ENCODE measurements at regions not wholly inside any gene's neighbourhood (a gene's known extent, or its start where the extent isn't known, plus 50 kb on each side); places are given as distances from the start of the nearest gene placed in this dataset.
A peak's percentile ranks its signal among the peaks of the same experiment; 100 is the strongest.
"Not testable (repeated sequence)": the region's sequence is repeated elsewhere in the genome, so short reads cannot be mapped to it uniquely, and the experiment has no call there.

DNA sequence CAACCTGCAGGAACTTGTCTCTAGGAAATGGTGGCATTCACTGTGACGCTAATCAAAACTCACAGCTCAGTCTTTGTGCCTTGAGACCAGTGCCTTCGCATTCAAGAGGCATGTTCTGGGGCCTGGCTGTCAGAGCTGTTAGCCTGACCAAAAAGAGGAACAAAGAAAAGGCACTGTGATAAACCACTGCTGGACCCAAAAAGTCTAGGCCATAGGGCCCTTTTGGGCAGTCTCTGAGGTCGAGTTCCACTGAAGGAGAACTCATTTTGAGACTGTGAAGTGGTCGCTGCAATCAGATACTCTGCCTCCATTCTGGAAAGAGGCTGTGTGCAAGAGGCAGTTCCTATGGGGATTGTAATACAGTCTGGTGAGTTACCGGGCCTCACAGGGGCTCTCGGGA, 149.0 kb downstream of the TSPY2 start:
- not testable (repeated sequence) for H3K27me3 ChIP-seq (ENCODE audit: insufficient read depth, low read length, poor library complexity); H3K79me2 ChIP-seq (ENCODE audit: insufficient read depth, low read length); ATAC-seq (ENCODE audit: insufficient read depth, low read depth); H3K4me1 ChIP-seq (ENCODE audit: insufficient read depth, low read length); H3K9me3 ChIP-seq (ENCODE audit: insufficient read depth, low read length, severe bottlenecking); H3K4me2 ChIP-seq (ENCODE audit: insufficient read depth, low read length); H3K4me3 ChIP-seq (ENCODE audit: low read depth in 1 of 2, low read length in 2 of 2); DNase-seq; H2AFZ ChIP-seq (ENCODE audit: low read depth, low read length); H3K27ac ChIP-seq (ENCODE audit: low read length); H4K20me1 ChIP-seq (ENCODE audit: insufficient read depth, low read length); H3K36me3 ChIP-seq (ENCODE audit: insufficient read depth, low read length); H3K9ac ChIP-seq (ENCODE audit: low read depth, low read length)

DNA sequence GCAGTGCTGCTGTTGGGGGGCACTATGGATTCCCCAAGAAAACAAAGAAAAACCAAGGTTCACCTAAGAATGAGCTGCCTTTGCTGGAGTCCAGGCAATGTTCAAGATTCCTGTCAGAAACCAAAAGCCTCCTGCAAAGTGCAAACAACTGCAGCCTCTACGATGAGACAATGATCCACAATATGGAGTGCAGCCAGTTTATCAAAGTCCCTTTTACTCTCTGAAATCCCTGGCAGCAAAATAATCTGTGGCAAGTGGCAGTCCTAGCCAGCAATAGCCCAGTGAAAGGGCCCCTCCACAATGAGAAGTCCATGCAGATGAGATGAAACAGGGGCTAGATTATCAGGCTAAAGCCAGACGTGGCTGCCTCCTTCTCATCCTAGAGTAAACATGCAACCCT, 155.8 kb downstream of the TSPY2 start:
- H3K4me1 ChIP-seq (ENCODE audit: insufficient read depth, low read length); H3K36me3 ChIP-seq (ENCODE audit: insufficient read depth, low read length); H3K9me3 ChIP-seq (ENCODE audit: insufficient read depth, low read length, severe bottlenecking); H3K27ac ChIP-seq (ENCODE audit: low read length); H3K79me2 ChIP-seq (ENCODE audit: insufficient read depth, low read length); H3K27me3 ChIP-seq (ENCODE audit: insufficient read depth, low read length, poor library complexity); H3K4me2 ChIP-seq (ENCODE audit: insufficient read depth, low read length); H3K9ac ChIP-seq (ENCODE audit: low read depth, low read length); H2AFZ ChIP-seq (ENCODE audit: low read depth, low read length); DNase-seq; H4K20me1 ChIP-seq (ENCODE audit: insufficient read depth, low read length); ATAC-seq (ENCODE audit: insufficient read depth, low read depth); H3K4me3 ChIP-seq (ENCODE audit: low read depth in 1 of 2, low read length in 2 of 2): not testable (repeated sequence)

- not testable (repeated sequence) for H3K36me3 ChIP-seq (ENCODE audit: insufficient read depth, low read length); H3K27me3 ChIP-seq (ENCODE audit: insufficient read depth, low read length, poor library complexity); H3K4me2 ChIP-seq (ENCODE audit: insufficient read depth, low read length); H2AFZ ChIP-seq (ENCODE audit: low read depth, low read length); H4K20me1 ChIP-seq (ENCODE audit: insufficient read depth, low read length); H3K9me3 ChIP-seq (ENCODE audit: insufficient read depth, low read length, severe bottlenecking); H3K79me2 ChIP-seq (ENCODE audit: insufficient read depth, low read length); H3K4me1 ChIP-seq (ENCODE audit: insufficient read depth, low read length); DNase-seq; H3K4me3 ChIP-seq (ENCODE audit: low read depth in 1 of 2, low read length in 2 of 2); H3K27ac ChIP-seq (ENCODE audit: low read length); H3K9ac ChIP-seq (ENCODE audit: low read depth, low read length)
- peak; percentile 87 for ATAC-seq (ENCODE audit: insufficient read depth, low read depth)
These were observed 160.8 kb downstream of the TSPY2 start for GRCh38 chrY:6406827-6407226.

- DNase-seq; ATAC-seq (ENCODE audit: insufficient read depth, low read depth); H3K36me3 ChIP-seq (ENCODE audit: insufficient read depth, low read length); H4K20me1 ChIP-seq (ENCODE audit: insufficient read depth, low read length); H3K79me2 ChIP-seq (ENCODE audit: insufficient read depth, low read length); H3K4me2 ChIP-seq (ENCODE audit: insufficient read depth, low read length); H2AFZ ChIP-seq (ENCODE audit: low read depth, low read length); H3K27ac ChIP-seq (ENCODE audit: low read length); H3K9me3 ChIP-seq (ENCODE audit: insufficient read depth, low read length, severe bottlenecking); H3K9ac ChIP-seq (ENCODE audit: low read depth, low read length); H3K4me1 ChIP-seq (ENCODE audit: insufficient read depth, low read length); H3K4me3 ChIP-seq (ENCODE audit: low read depth in 1 of 2, low read length in 2 of 2); H3K27me3 ChIP-seq (ENCODE audit: insufficient read depth, low read length, poor library complexity): not testable (repeated sequence)
These were observed 173.1 kb downstream of the TSPY2 start for GRCh38 chrY:6419171-6419570.

- not testable (repeated sequence) for H4K20me1 ChIP-seq (ENCODE audit: insufficient read depth, low read length); H3K9me3 ChIP-seq (ENCODE audit: insufficient read depth, low read length, severe bottlenecking); H3K9ac ChIP-seq (ENCODE audit: low read depth, low read length); ATAC-seq (ENCODE audit: insufficient read depth, low read depth); H3K27me3 ChIP-seq (ENCODE audit: insufficient read depth, low read length, poor library complexity); H3K79me2 ChIP-seq (ENCODE audit: insufficient read depth, low read length); H3K4me1 ChIP-seq (ENCODE audit: insufficient read depth, low read length); H3K36me3 ChIP-seq (ENCODE audit: insufficient read depth, low read length); DNase-seq; H3K4me2 ChIP-seq (ENCODE audit: insufficient read depth, low read length); H3K4me3 ChIP-seq (ENCODE audit: low read depth in 1 of 2, low read length in 2 of 2); H2AFZ ChIP-seq (ENCODE audit: low read depth, low read length); H3K27ac ChIP-seq (ENCODE audit: low read length)
These were observed 180.7 kb downstream of the TSPY2 start for GRCh38 chrY:6426701-6427100.

- not testable (repeated sequence) for H3K27ac ChIP-seq (ENCODE audit: low read length); H3K79me2 ChIP-seq (ENCODE audit: insufficient read depth, low read length); H3K27me3 ChIP-seq (ENCODE audit: insufficient read depth, low read length, poor library complexity); ATAC-seq (ENCODE audit: insufficient read depth, low read depth); H4K20me1 ChIP-seq (ENCODE audit: insufficient read depth, low read length); DNase-seq; H2AFZ ChIP-seq (ENCODE audit: low read depth, low read length); H3K4me1 ChIP-seq (ENCODE audit: insufficient read depth, low read length); H3K9me3 ChIP-seq (ENCODE audit: insufficient read depth, low read length, severe bottlenecking); H3K4me3 ChIP-seq (ENCODE audit: low read depth in 1 of 2, low read length in 2 of 2); H3K36me3 ChIP-seq (ENCODE audit: insufficient read depth, low read length); H3K4me2 ChIP-seq (ENCODE audit: insufficient read depth, low read length); H3K9ac ChIP-seq (ENCODE audit: low read depth, low read length)
These were observed 199.5 kb downstream of the TSPY2 start for GRCh38 chrY:6445529-6445928.

DNA sequence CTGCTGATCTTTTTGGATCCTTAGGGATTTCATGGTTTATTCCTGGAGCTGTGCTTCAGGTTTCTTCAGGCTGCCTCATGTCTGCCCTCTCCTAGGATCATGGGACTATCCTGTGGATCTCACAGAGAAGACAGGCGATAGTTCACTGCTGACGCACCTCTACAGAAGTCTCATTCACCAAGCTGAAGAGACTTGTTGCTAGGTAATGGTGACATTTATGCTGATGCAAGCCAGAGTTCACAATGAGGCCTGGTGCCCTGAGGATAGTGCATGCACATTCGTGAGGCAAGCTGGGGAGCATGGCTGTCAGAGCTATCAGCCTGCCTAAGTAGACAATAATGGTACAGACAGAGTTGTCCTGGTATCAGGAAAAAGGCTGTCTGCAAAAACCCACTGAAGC, 201.4 kb downstream of the TSPY2 start:
- not testable (repeated sequence) for DNase-seq; H3K79me2 ChIP-seq (ENCODE audit: insufficient read depth, low read length); H3K36me3 ChIP-seq (ENCODE audit: insufficient read depth, low read length); ATAC-seq (ENCODE audit: insufficient read depth, low read depth); H3K27me3 ChIP-seq (ENCODE audit: insufficient read depth, low read length, poor library complexity); H2AFZ ChIP-seq (ENCODE audit: low read depth, low read length); H3K27ac ChIP-seq (ENCODE audit: low read length); H3K9me3 ChIP-seq (ENCODE audit: insufficient read depth, low read length, severe bottlenecking); H4K20me1 ChIP-seq (ENCODE audit: insufficient read depth, low read length); H3K4me3 ChIP-seq (ENCODE audit: low read depth in 1 of 2, low read length in 2 of 2); H3K4me1 ChIP-seq (ENCODE audit: insufficient read depth, low read length); H3K9ac ChIP-seq (ENCODE audit: low read depth, low read length); H3K4me2 ChIP-seq (ENCODE audit: insufficient read depth, low read length)

DNA sequence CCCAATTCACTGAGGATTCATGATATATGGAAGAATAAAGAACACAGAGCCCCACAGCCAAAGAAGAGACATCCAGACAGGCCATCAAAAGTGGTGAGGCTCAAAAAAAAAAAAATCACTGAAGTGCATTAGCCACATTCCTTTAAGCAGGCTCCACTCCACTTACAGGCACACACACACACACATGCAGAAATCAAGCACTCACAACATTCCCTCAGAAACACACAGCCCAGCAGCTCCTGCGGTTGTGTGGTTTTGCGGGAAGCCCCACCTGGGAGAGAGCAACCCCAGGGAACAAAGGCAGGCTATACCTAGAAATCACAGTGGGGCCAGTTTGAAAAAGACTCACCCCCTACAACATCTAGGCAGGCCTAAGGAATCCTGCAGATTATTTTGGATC, 222.3 kb downstream of the TSPY2 start:
- H3K27ac ChIP-seq (ENCODE audit: low read length); H3K9ac ChIP-seq (ENCODE audit: low read depth, low read length); H2AFZ ChIP-seq (ENCODE audit: low read depth, low read length); H3K4me1 ChIP-seq (ENCODE audit: insufficient read depth, low read length); H3K27me3 ChIP-seq (ENCODE audit: insufficient read depth, low read length, poor library complexity); H3K4me2 ChIP-seq (ENCODE audit: insufficient read depth, low read length); H3K79me2 ChIP-seq (ENCODE audit: insufficient read depth, low read length); H4K20me1 ChIP-seq (ENCODE audit: insufficient read depth, low read length); H3K9me3 ChIP-seq (ENCODE audit: insufficient read depth, low read length, severe bottlenecking); H3K36me3 ChIP-seq (ENCODE audit: insufficient read depth, low read length); DNase-seq; ATAC-seq (ENCODE audit: insufficient read depth, low read depth); H3K4me3 ChIP-seq (ENCODE audit: low read depth in 1 of 2, low read length in 2 of 2): not testable (repeated sequence)

- not testable (repeated sequence) for H3K27me3 ChIP-seq (ENCODE audit: insufficient read depth, low read length, poor library complexity); ATAC-seq (ENCODE audit: insufficient read depth, low read depth); H3K9ac ChIP-seq (ENCODE audit: low read depth, low read length); H3K4me1 ChIP-seq (ENCODE audit: insufficient read depth, low read length); H4K20me1 ChIP-seq (ENCODE audit: insufficient read depth, low read length); H3K4me2 ChIP-seq (ENCODE audit: insufficient read depth, low read length); H3K27ac ChIP-seq (ENCODE audit: low read length); H2AFZ ChIP-seq (ENCODE audit: low read depth, low read length); H3K4me3 ChIP-seq (ENCODE audit: low read depth in 1 of 2, low read length in 2 of 2); H3K9me3 ChIP-seq (ENCODE audit: insufficient read depth, low read length, severe bottlenecking); DNase-seq; H3K36me3 ChIP-seq (ENCODE audit: insufficient read depth, low read length); H3K79me2 ChIP-seq (ENCODE audit: insufficient read depth, low read length)
These were observed 225.8 kb downstream of the TSPY2 start for GRCh38 chrY:6471848-6472247.
